ENCODE measurements at regions not wholly inside any gene's neighbourhood (a gene's known extent, or its start where the extent isn't known, plus 50 kb on each side); places are given as distances from the start of the nearest gene placed in this dataset.
A peak's percentile ranks its signal among the peaks of the same experiment; 100 is the strongest.

DNA sequence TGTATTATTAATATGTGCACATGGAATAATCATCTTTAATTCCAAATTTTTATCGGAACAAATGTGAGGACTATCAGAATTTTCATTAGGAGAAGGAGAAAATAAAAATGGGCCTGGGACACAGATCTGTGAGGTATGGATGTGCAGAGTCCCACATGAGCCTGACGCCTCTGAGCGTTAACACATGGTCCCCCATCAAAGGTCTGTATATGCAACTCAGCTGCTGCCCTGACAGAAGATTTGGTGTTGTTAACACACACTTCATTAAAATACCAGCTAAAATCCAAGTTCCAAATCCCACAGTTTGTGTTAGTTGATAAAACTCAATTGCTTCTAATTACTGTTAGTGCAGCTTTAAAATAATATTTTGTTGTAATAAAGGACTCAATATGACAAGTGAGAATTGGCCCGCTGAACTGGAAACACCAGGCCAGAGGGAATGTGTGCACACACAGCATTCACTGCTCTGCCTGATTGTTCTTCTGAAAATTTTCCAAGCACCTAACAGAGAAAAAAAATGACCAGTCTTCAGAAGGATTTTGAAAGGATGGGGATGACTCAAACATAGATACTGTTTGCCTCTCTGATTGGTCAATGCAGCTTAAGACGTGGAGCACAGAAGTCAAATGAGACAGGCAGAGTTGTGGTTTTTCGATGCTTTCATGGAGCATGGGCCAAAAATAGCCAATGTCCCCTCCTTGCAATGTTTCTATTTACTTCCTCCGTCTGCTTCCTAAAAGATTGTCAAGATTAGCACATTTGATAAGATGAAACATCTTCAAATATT is 266.6 kb downstream of the NKX6-1 start:
- Histone ChIP-seq H3K36me3 (no peaks in the 10 kb centered on the region), H3K27ac (no peak overlapping the region), H3K27me3 (no peaks in the 10 kb centered on the region), H3K9me3 (ENCODE audit: low read depth) (no peaks in the 10 kb centered on the region), H3K4me1 (ENCODE audit: low read depth) (no peaks in the 10 kb centered on the region), H3K4me3 (no peak overlapping the region)
- no peak for DNase-seq (ENCODE audit: low read depth in 1 of 2, low spot score in 1 of 2)
- TF ChIP-seq CTCF (IDR thresholded peaks at IDR 0.05; ENCODE audit: low read depth, low read length): no peak

DNA sequence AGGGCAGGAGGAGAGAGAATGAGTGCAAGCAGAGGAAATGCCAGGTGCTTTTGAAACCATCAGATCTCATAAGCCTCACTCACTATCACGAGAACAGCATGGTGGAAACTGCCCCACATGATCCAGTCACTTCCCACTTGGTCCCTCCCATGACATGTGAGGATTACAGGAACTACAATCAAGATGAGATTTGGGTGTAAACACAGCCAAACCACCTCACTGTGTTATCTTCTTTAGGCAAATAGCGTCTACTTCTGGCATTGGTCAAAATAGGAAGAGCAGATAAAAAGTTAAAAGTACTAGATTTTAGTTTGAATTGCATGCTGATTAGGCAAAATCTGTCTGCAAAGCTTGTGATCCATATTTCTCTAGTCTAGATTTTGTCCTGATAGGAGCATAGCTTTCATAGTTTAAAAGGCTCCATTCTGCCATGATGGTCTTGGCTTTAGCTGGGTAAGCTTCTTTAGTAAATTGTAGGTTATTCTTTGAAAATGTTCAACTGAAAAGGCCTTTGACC is 267.5 kb downstream of the NKX6-1 start:
- Histone ChIP-seq H3K36me3 (no peaks in the 10 kb centered on the region), H3K4me3 (no peak overlapping the region), H3K27me3 (no peaks in the 10 kb centered on the region), H3K9me3 (ENCODE audit: low read depth) (no peaks in the 10 kb centered on the region), H3K27ac (no peak overlapping the region), H3K4me1 (ENCODE audit: low read depth) (no peaks in the 10 kb centered on the region)
- no peak for DNase-seq (ENCODE audit: low read depth in 1 of 2, low spot score in 1 of 2)
- no peak for TF ChIP-seq CTCF (IDR thresholded peaks at IDR 0.05; ENCODE audit: low read depth, low read length)

DNA sequence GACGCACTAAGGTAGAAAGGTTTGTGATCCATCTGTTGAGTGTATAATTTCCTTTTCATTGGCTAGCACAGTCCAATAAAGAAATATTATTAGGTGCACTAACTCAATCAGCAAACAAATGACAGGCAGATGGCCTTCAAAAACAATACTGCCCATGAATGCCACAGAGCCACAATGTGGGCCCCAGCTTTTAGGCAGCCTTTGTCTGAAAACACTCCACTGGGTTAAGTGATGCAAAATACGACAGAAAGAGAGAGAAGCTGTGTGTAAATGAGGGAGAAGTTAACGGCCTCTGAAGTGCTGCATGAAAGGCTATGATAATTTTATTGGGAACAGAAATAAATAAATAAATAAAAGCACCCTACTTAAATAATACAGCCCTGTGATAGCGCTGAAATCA is 274.6 kb downstream of the NKX6-1 start:
- no peak overlapping the region for H3K27ac ChIP-seq
- TF ChIP-seq CTCF (IDR thresholded peaks at IDR 0.05; ENCODE audit: low read depth, low read length): no peak

DNA sequence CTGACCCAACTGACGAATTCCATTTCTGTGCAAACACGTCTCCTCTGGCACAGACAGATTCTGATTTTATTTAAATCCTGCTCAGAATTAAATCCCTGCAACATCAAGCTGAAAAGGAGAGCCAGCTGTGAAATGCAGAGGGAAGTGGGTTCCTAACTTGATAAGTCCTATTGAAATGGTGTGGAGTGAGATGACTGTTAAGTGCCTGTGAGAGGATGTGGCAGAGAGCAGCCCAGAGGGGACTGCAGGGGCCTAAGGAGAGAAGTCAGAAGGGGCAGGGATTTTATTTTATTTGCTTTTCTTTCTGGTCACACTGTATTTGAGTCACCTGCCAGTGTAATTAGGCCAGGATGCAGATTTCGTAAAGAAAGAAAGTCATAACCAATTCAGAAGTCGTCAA is 277.4 kb downstream of the NKX6-1 start:
- H3K9me3 ChIP-seq (ENCODE audit: low read depth): no peaks in the 10 kb centered on the region
- H3K27me3 ChIP-seq: no peaks in the 10 kb centered on the region
- TF ChIP-seq CTCF (IDR thresholded peaks at IDR 0.05; ENCODE audit: low read depth, low read length): no peak
- no peaks in the 10 kb centered on the region for H3K36me3 ChIP-seq
- H3K27ac ChIP-seq: no peak overlapping the region
- peaks cover 3% of the 10 kb centered on the region for H3K4me1 ChIP-seq (ENCODE audit: low read depth)
- H3K4me3 ChIP-seq: no peak overlapping the region
- peak in 1 of 2 donors; percentile 27 for DNase-seq (ENCODE audit: low read depth in 1 of 2, low spot score in 1 of 2)

More for the DNA sequence above, 274.6 kb downstream of the NKX6-1 start:
- no peak for DNase-seq (ENCODE audit: low read depth in 1 of 2, low spot score in 1 of 2)
- Histone ChIP-seq H3K4me1 (ENCODE audit: low read depth) (peaks cover 3% of the 10 kb centered on the region), H3K27me3 (no peaks in the 10 kb centered on the region), H3K9me3 (ENCODE audit: low read depth) (no peaks in the 10 kb centered on the region), H3K4me3 (no peak overlapping the region), H3K36me3 (no peaks in the 10 kb centered on the region)

DNA sequence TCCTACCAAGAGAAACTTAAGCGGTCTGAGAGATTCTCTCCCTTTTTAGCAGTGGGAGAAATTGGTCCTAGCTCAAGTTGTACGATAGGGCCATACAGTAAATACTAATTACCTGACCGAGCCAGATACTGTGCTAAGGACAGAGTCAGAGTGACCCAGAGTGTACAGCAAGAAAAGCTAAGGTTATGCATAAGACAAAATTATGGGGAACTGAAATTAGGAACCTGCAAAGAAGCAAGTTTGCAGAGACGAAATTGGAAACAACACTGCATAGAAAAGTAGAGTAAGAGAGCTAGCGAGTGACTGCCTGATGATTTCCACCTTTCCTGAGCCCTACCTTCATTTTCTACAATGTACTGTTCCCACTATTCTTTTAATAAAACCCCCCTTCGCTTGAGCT is 278.1 kb downstream of the NKX6-1 start:
- TF ChIP-seq CTCF (IDR thresholded peaks at IDR 0.05; ENCODE audit: low read depth, low read length): no peak
- peaks cover 3% of the 10 kb centered on the region for H3K4me1 ChIP-seq (ENCODE audit: low read depth)
- no peaks in the 10 kb centered on the region for H3K36me3 ChIP-seq
- no peak for DNase-seq (ENCODE audit: low read depth in 1 of 2, low spot score in 1 of 2)
- H3K4me3 ChIP-seq: no peak overlapping the region
- H3K9me3 ChIP-seq (ENCODE audit: low read depth): no peaks in the 10 kb centered on the region
- no peak overlapping the region for H3K27ac ChIP-seq
- H3K27me3 ChIP-seq: no peaks in the 10 kb centered on the region
